ENCODE measurements at regions not wholly inside any gene's neighbourhood (a gene's known extent, or its start where the extent isn't known, plus 50 kb on each side); places are given as distances from the start of the nearest gene placed in this dataset.

DNA sequence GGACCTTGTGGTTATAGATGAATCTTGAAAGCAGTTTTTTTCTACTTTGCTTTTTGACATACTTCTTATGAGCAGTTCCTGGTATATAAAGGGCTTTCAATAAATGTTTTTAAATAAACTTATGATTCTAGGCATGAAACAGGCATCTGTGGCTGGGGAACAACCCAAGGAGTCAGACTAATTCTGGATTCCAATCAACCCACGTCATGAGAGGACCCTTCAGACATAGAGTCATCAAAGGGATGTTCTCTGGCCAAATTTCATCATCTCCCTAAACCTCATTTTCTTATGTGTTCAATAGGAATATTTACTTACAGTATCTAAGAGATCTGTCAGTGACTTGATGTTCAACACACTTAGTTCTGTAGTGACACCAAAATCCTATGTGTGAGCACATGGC lies 243.8 kb upstream of the ZNF462 start:
- TF ChIP-seq ZNF274 (IDR thresholded peaks at IDR 0.05; ENCODE audit: low read depth, low read length) = no peak
- no peak for TF ChIP-seq SUZ12 (IDR thresholded peaks at IDR 0.05; ENCODE audit: extremely low read depth, insufficient read depth, insufficient read length)
